SK-N-SH (cell line): ENCODE measurements at regions not wholly inside any gene's neighbourhood (a gene's known extent, or its start where the extent isn't known, plus 50 kb on each side); places are given as distances from the start of the nearest gene placed in this dataset.

ENCODE experiments used
- EP300 ChIP-seq, 2 experiments: IDR thresholded peaks; 2 replicates each; pipeline versions ENCODE4 v1.4.0 to v1.6.1; 2012; ENCODE audit warnings: borderline replicate concordance in 1 of 2, low read depth in 1 of 2, low read length in 1 of 2
- FOXJ3 ChIP-seq: sonication (generic); formaldehyde crosslinking; IDR thresholded peaks from 2 replicates; pipeline ENCODE4 v1.5.1; 2020; ENCODE audit warnings: mild to moderate bottlenecking, missing genetic modification reagents
- GABPA ChIP-seq: IDR thresholded peaks from 2 replicates; pipeline ENCODE4 v1.4.0; 2012; ENCODE audit warnings: low read depth, mild to moderate bottlenecking
- GATA2 ChIP-seq: sonication (generic); formaldehyde crosslinking; IDR thresholded peaks from 2 replicates; pipeline ENCODE4 v1.5.0; 2020; ENCODE audit warnings: mild to moderate bottlenecking, missing genetic modification reagents
- JUND ChIP-seq: IDR thresholded peaks from 2 replicates; pipeline ENCODE4 v1.4.0; 2012
- TF ChIP-seq, protein P1 (sequence below): fragments of 150-350 bp; IDR thresholded peaks from 2 replicates; pipeline ENCODE4 v1.6.1; 2017; ENCODE audit warnings: antibody characterized with exemption, low read length, low read depth, borderline replicate concordance
- TF ChIP-seq, protein P2 (sequence below): fragments of 200-600 bp; sonication (generic); IDR thresholded peaks from 2 replicates; pipeline ENCODE4 v1.6.1; 2017; ENCODE audit warnings: antibody characterized with exemption, mild to moderate bottlenecking, moderate library complexity
- TF ChIP-seq, protein P3 (sequence below): IDR thresholded peaks from 2 replicates; pipeline ENCODE4 v1.4.0; 2012; ENCODE audit warnings: low read depth, borderline replicate concordance

DNA sequence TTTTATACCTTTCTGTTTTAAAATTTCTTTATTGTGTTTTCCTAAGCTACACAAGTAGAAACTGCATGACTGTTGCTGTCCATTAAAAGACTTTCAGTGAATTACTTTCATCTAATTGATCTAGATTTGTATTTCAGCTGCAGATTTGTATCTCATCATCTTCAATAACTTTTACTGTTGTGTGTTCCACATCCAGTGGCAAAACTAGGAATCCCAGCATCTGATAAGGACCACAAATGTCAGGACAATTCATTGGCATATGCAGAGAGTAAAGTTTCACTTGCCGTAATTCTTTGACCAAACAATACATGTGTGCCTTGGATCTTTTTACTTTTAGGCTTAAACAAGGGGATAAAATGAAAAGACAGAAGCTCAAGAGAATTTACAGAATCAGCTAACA, 112.6 kb downstream of the FBXO8 start:
- TF ChIP-seq, protein P1, sequence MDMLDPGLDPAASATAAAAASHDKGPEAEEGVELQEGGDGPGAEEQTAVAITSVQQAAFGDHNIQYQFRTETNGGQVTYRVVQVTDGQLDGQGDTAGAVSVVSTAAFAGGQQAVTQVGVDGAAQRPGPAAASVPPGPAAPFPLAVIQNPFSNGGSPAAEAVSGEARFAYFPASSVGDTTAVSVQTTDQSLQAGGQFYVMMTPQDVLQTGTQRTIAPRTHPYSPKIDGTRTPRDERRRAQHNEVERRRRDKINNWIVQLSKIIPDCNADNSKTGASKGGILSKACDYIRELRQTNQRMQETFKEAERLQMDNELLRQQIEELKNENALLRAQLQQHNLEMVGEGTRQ = no peak
- TF ChIP-seq, protein P2, sequence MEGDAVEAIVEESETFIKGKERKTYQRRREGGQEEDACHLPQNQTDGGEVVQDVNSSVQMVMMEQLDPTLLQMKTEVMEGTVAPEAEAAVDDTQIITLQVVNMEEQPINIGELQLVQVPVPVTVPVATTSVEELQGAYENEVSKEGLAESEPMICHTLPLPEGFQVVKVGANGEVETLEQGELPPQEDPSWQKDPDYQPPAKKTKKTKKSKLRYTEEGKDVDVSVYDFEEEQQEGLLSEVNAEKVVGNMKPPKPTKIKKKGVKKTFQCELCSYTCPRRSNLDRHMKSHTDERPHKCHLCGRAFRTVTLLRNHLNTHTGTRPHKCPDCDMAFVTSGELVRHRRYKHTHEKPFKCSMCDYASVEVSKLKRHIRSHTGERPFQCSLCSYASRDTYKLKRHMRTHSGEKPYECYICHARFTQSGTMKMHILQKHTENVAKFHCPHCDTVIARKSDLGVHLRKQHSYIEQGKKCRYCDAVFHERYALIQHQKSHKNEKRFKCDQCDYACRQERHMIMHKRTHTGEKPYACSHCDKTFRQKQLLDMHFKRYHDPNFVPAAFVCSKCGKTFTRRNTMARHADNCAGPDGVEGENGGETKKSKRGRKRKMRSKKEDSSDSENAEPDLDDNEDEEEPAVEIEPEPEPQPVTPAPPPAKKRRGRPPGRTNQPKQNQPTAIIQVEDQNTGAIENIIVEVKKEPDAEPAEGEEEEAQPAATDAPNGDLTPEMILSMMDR = no peak
- TF ChIP-seq GABPA (no peak), FOXJ3 (no peak), EP300 (IDR thresholded peaks at IDR 0.05; ENCODE audit: borderline replicate concordance in 1 of 2, low read depth in 1 of 2, low read length in 1 of 2) (peak in 1 of 2 experiments; percentile 63; a peak in 1 of 4 replicates), GATA2 (peak; percentile 68), JUND (no peak)
- TF ChIP-seq, protein P3, sequence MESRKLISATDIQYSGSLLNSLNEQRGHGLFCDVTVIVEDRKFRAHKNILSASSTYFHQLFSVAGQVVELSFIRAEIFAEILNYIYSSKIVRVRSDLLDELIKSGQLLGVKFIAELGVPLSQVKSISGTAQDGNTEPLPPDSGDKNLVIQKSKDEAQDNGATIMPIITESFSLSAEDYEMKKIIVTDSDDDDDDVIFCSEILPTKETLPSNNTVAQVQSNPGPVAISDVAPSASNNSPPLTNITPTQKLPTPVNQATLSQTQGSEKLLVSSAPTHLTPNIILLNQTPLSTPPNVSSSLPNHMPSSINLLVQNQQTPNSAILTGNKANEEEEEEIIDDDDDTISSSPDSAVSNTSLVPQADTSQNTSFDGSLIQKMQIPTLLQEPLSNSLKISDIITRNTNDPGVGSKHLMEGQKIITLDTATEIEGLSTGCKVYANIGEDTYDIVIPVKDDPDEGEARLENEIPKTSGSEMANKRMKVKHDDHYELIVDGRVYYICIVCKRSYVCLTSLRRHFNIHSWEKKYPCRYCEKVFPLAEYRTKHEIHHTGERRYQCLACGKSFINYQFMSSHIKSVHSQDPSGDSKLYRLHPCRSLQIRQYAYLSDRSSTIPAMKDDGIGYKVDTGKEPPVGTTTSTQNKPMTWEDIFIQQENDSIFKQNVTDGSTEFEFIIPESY = no peak
